ENCODE measurements at regions not wholly inside any gene's neighbourhood (a gene's known extent, or its start where the extent isn't known, plus 50 kb on each side); places are given as distances from the start of the nearest gene placed in this dataset.
"Not testable (repeated sequence)": the region's sequence is repeated elsewhere in the genome, so short reads cannot be mapped to it uniquely, and the experiment has no call there.

DNA sequence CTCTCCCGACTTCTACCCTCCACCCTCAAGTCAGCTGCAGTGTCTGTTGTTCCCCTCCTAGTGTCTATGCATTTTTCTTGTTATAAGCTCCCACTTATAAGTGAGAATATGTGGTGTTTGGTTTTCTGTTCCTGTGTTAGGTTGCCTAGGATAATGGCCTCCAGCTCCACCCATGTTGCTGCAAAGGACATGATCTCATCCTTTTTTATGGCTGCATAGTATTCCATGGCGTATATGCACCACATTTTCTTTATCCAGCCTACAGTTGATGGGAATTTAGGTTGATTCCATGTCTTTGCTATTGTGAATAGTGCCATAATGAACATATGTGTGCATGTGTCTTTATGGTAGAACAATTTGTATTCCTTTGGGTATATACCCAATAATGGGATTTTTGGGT lies 80.7 kb downstream of the SPTSSA start:
- H4K20me1 ChIP-seq (ENCODE audit: insufficient read depth, low read length); H3K9me3 ChIP-seq (ENCODE audit: low read length); H3K9ac ChIP-seq (ENCODE audit: insufficient read depth, low read depth, low read length); H3K36me3 ChIP-seq (replicated peaks in 1 of 2; ENCODE audit: control insufficient read depth in 1 of 2, insufficient read depth in 2 of 2, low read length in 2 of 2); H3K79me2 ChIP-seq (ENCODE audit: insufficient read depth, low read length); in situ Hi-C loops (cut with HindIII; ENCODE audit: extremely low pct_ligation_motif_present, low pct_unique_long_range_greater_than_20kb); intact Hi-C loops (cut with micrococcal nuclease; ENCODE audit: unreplicated experiment); H3K27ac ChIP-seq (ENCODE audit: extremely low read length, insufficient read depth, low read length); H3K27me3 ChIP-seq (ENCODE audit: control insufficient read depth in 1 of 2, insufficient read depth in 2 of 2, low read length in 2 of 2); BruUV-seq (replicated peaks); FAIRE-seq; H2AFZ ChIP-seq (ENCODE audit: low read length); H3K4me3 ChIP-seq (replicated peaks in 1 of 3; ENCODE audit: insufficient read depth in 1 of 3, low read depth in 2 of 3, low read length in 3 of 3); ATAC-seq; POLR2A ChIA-PET; CTCF ChIA-PET (ENCODE audit: low intra/inter-chr PET ratio, low total read pairs); DNase-seq (ENCODE audit: low spot score); H3K4me2 ChIP-seq (ENCODE audit: low read depth, low read length): not testable (repeated sequence)
- WGBS (ENCODE audit: low lambda C conversion rate), result 77% methylated on average over 2 of the region's 2 CpGs
- 0 out of 2 replicates have a peak, but pooled peaks have one; percentile 68 for TF ChIP-seq ADNP (CRISPR knock-in tag; IDR thresholded peaks at IDR 0.05)
- TF ChIP-seq KDM1A (CRISPR knock-in tag; IDR thresholded peaks at IDR 0.05), result 0 out of 2 replicates have a peak, but pooled peaks have one; percentile 22
- peak; percentile 40; the same call in 1 of the 2 replicates for TF ChIP-seq ZMYM3 (CRISPR knock-in tag; IDR thresholded peaks at IDR 0.05)
- peaks cover 14% of the 10 kb centered on the region for H3K4me1 ChIP-seq (ENCODE audit: insufficient read depth, low read length)

DNA sequence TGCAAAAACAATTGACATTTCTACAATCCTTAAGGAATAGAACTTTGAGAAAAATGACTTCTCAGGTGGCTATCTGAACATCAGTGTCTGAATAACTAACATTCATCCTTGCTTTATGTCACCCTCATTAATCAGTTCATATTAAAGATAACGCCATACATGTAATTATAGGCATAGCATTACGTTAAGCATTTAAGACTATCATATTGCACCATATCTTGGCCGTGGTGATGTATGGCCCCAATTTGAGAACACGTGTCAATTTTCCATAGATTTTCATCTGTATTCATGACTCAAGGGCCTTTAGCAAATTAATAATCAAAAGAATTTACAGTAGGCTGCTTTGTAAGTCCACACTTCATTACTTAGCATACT lies 81.6 kb downstream of the SPTSSA start:
- H3K27me3 ChIP-seq (ENCODE audit: control insufficient read depth in 1 of 2, insufficient read depth in 2 of 2, low read length in 2 of 2), result no peaks in the 10 kb centered on the region; a peak in 1 of 5 replicates
- H3K36me3 ChIP-seq (replicated peaks in 1 of 2; ENCODE audit: control insufficient read depth in 1 of 2, insufficient read depth in 2 of 2, low read length in 2 of 2), result no peaks in the 10 kb centered on the region
- no TSS peak for BruUV-seq (replicated peaks)
- H3K4me3 ChIP-seq (replicated peaks in 1 of 3; ENCODE audit: insufficient read depth in 1 of 3, low read depth in 2 of 3, low read length in 3 of 3), result no peak overlapping the region
- no peaks in the 10 kb centered on the region for H4K20me1 ChIP-seq (ENCODE audit: insufficient read depth, low read length)
- 0 out of 2 replicates have a peak, but pooled peaks have one; percentile 7 for TF ChIP-seq CEBPB (IDR thresholded peaks at IDR 0.05; ENCODE audit: borderline replicate concordance, low read depth, low read length)
- peak; percentile 44; the same call in 1 of the 2 replicates for TF ChIP-seq ZNF841 (CRISPR knock-in tag; IDR thresholded peaks at IDR 0.05; ENCODE audit: borderline replicate concordance)
- TF ChIP-seq, protein P1, sequence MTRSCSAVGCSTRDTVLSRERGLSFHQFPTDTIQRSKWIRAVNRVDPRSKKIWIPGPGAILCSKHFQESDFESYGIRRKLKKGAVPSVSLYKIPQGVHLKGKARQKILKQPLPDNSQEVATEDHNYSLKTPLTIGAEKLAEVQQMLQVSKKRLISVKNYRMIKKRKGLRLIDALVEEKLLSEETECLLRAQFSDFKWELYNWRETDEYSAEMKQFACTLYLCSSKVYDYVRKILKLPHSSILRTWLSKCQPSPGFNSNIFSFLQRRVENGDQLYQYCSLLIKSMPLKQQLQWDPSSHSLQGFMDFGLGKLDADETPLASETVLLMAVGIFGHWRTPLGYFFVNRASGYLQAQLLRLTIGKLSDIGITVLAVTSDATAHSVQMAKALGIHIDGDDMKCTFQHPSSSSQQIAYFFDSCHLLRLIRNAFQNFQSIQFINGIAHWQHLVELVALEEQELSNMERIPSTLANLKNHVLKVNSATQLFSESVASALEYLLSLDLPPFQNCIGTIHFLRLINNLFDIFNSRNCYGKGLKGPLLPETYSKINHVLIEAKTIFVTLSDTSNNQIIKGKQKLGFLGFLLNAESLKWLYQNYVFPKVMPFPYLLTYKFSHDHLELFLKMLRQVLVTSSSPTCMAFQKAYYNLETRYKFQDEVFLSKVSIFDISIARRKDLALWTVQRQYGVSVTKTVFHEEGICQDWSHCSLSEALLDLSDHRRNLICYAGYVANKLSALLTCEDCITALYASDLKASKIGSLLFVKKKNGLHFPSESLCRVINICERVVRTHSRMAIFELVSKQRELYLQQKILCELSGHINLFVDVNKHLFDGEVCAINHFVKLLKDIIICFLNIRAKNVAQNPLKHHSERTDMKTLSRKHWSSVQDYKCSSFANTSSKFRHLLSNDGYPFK (CRISPR knock-in tag; IDR thresholded peaks at IDR 0.05; ENCODE audit: borderline replicate concordance), result no peak
- WGBS (ENCODE audit: low lambda C conversion rate), result 31% methylated on average over 4 of the region's 4 CpGs
- ATAC-seq (no peak), FAIRE-seq (no peak), DNase-seq (ENCODE audit: low spot score) (no peak)
- no peak overlapping the region for H3K4me2 ChIP-seq (ENCODE audit: low read depth, low read length)
- H3K27ac ChIP-seq (ENCODE audit: extremely low read length, insufficient read depth, low read length), result no peak overlapping the region
- CTCF ChIA-PET (ENCODE audit: low intra/inter-chr PET ratio, low total read pairs), result no interaction called here
- H2AFZ ChIP-seq (ENCODE audit: low read length), result no peak overlapping the region
- intact Hi-C loops (cut with micrococcal nuclease; ENCODE audit: unreplicated experiment), result no loop called here
- POLR2A ChIA-PET, result interaction anchor here (1.5 kb wide), 1 partner anchor 48 kb away, joined by 3 read pairs; no protein-coding TSS in a partner anchor
- no peaks in the 10 kb centered on the region for H3K9me3 ChIP-seq (ENCODE audit: low read length)
- peaks cover 14% of the 10 kb centered on the region for H3K4me1 ChIP-seq (ENCODE audit: insufficient read depth, low read length)
- in situ Hi-C loops (cut with HindIII; ENCODE audit: extremely low pct_ligation_motif_present, low pct_unique_long_range_greater_than_20kb), result no loop called here
- no peaks in the 10 kb centered on the region for H3K79me2 ChIP-seq (ENCODE audit: insufficient read depth, low read length)
- no peak overlapping the region for H3K9ac ChIP-seq (ENCODE audit: insufficient read depth, low read depth, low read length)

All from HepG2 (cell line).